Activated CD8-positive, alpha-beta memory T cell treated with anti-CD3 and anti-CD28 coated beads for 24 hours (primary cell): ENCODE measurements at regions not wholly inside any gene's neighbourhood (a gene's known extent, or its start where the extent isn't known, plus 50 kb on each side); places are given as distances from the start of the nearest gene placed in this dataset.
"Not testable (repeated sequence)": the region's sequence is repeated elsewhere in the genome, so short reads cannot be mapped to it uniquely, and the experiment has no call there.

Experiments used
- DNase-seq: peaks from one replicate; pipeline ENCODE4 v3.0.0-alpha.2; 2020

GRCh38 chr14:104230946-104231345, 92.6 kb downstream of the KIF26A start:
- no peak for DNase-seq

- DNase-seq: no peak
Observed at GRCh38 chr14:104232070-104232484, 93.7 kb downstream of the KIF26A start.

- not testable (repeated sequence) for DNase-seq
Observed at GRCh38 chr14:104234007-104234786, 95.8 kb downstream of the KIF26A start.

GRCh38 chr14:104235686-104236085, 97.3 kb downstream of the KIF26A start:
- no peak for DNase-seq

GRCh38 chr14:104237651-104238423, 99.5 kb downstream of the KIF26A start:
- no peak for DNase-seq

- DNase-seq: no peak
Observed at GRCh38 chr14:104238424-104239184, 100.2 kb downstream of the KIF26A start.

- no peak for DNase-seq
Observed at GRCh38 chr14:104239185-104239775, 100.9 kb downstream of the KIF26A start.

GRCh38 chr14:104239861-104240301, 101.5 kb downstream of the KIF26A start:
- no peak for DNase-seq

- no peak for DNase-seq
Observed at GRCh38 chr14:104240434-104241157, 102.2 kb downstream of the KIF26A start.

- no peak for DNase-seq
Observed at GRCh38 chr14:104243200-104243599, 104.8 kb downstream of the KIF26A start.

GRCh38 chr14:104244221-104245011, 106.0 kb downstream of the KIF26A start:
- DNase-seq: no peak

GRCh38 chr14:104245075-104245474, 106.7 kb downstream of the KIF26A start:
- no peak for DNase-seq

- DNase-seq: no peak
Observed at GRCh38 chr14:104245723-104246122, 107.3 kb downstream of the KIF26A start.

- DNase-seq: no peak
Observed at GRCh38 chr14:104246401-104247335, 108.3 kb downstream of the KIF26A start.

GRCh38 chr14:104247336-104248202, 109.2 kb downstream of the KIF26A start:
- DNase-seq: peak; percentile 45

GRCh38 chr14:104248203-104249055, 110.0 kb downstream of the KIF26A start:
- DNase-seq: no peak

GRCh38 chr14:104249089-104249488, 110.7 kb downstream of the KIF26A start:
- DNase-seq: peak; percentile 33

GRCh38 chr14:104249706-104250105, 111.3 kb downstream of the KIF26A start:
- DNase-seq: peak; percentile 42
